WTC11 (cell line): ENCODE measurements at regions not wholly inside any gene's neighbourhood (a gene's known extent, or its start where the extent isn't known, plus 50 kb on each side); places are given as distances from the start of the nearest gene placed in this dataset.

Experiments
- ATAC-seq: fragments of 200-7000 bp; cut with Tn5 transposase; 2 replicates; pipeline ENCODE4 v1.10.0; 2021; ENCODE audit warnings: mild to moderate bottlenecking, moderate library complexity
- CTCF ChIA-PET: fragments of 300-600 bp; sonication (Branson Sonifier 250); formaldehyde crosslinking; loops from one replicate; lab custom pipeline; 2021; ENCODE audit warnings: antibody characterized with exemption; lab: Charles Lee
- POLR2A ChIA-PET: fragments of 350-600 bp; sonication (Branson Sonifier 250); formaldehyde crosslinking; loops from one replicate; lab custom pipeline; 2021; ENCODE audit warnings: antibody characterized with exemption; lab: Charles Lee
- DNase-seq: peaks from one replicate; pipeline ENCODE4 v3.0.0; 2021; ENCODE audit warnings: low spot score
- H3K27ac Mint-ChIP-seq: 2 replicates; pipeline ENCODE4 v1.8.0; 2021; ENCODE audit warnings: mixed read lengths
- H3K27me3 Mint-ChIP-seq: 2 replicates; pipeline ENCODE4 v1.8.0; 2021; ENCODE audit warnings: low read depth, mild to moderate bottlenecking, moderate library complexity, mixed read lengths
- H3K36me3 Mint-ChIP-seq: 2 replicates; pipeline ENCODE4 v1.8.0; 2021; ENCODE audit warnings: mixed read lengths
- H3K4me1 Mint-ChIP-seq: 2 replicates; pipeline ENCODE4 v1.8.0; 2022; ENCODE audit warnings: mixed read lengths
- H3K4me3 Mint-ChIP-seq: 2 replicates; pipeline ENCODE4 v1.8.0; 2021; ENCODE audit warnings: mild to moderate bottlenecking, moderate library complexity, mixed read lengths
- H3K9me3 Mint-ChIP-seq: 2 replicates; pipeline ENCODE4 v1.8.0; 2021; ENCODE audit warnings: mixed read lengths
- ATF2 ChIP-seq: sonication (generic); formaldehyde crosslinking; IDR thresholded peaks from 2 replicates; pipeline ENCODE4 v1.8.1; 2022; ENCODE audit warnings: low read depth, missing genetic modification reagents, borderline replicate concordance
- CREM ChIP-seq: sonication (generic); formaldehyde crosslinking; IDR thresholded peaks from 2 replicates; pipeline ENCODE4 v1.8.1; 2022; ENCODE audit warnings: mild to moderate bottlenecking, missing genetic modification reagents, moderate library complexity
- E2F4 ChIP-seq: sonication (generic); formaldehyde crosslinking; IDR thresholded peaks from 2 replicates; pipeline ENCODE4 v1.8.1; 2022; ENCODE audit warnings: low read depth, mild to moderate bottlenecking, moderate library complexity, missing genetic modification reagents, borderline replicate concordance
- ERG ChIP-seq: fragments of 250-450 bp; sonication (Bioruptor Pico); IDR thresholded peaks from 2 replicates; pipeline ENCODE4 v1.8.0; 2021; ENCODE audit warnings: mild to moderate bottlenecking
- FOXP4 ChIP-seq: sonication (generic); formaldehyde crosslinking; IDR thresholded peaks from 2 replicates; pipeline ENCODE4 v1.8.0; 2022; ENCODE audit warnings: mild to moderate bottlenecking, missing genetic modification reagents
- HMGA2 ChIP-seq: fragments of 250-450 bp; sonication (Bioruptor Pico); IDR thresholded peaks from 2 replicates; pipeline ENCODE4 v1.4.0; 2021; ENCODE audit warnings: mild to moderate bottlenecking, moderate library complexity
- MAX ChIP-seq: sonication (generic); formaldehyde crosslinking; IDR thresholded peaks from 2 replicates; pipeline ENCODE4 v1.8.0; 2022; ENCODE audit warnings: mild to moderate bottlenecking, missing genetic modification reagents
- MLX ChIP-seq: sonication (generic); formaldehyde crosslinking; IDR thresholded peaks from 2 replicates; pipeline ENCODE4 v1.8.1; 2023; ENCODE audit warnings: mild to moderate bottlenecking, missing genetic modification reagents, moderate library complexity
- NR1H2 ChIP-seq: sonication (generic); formaldehyde crosslinking; IDR thresholded peaks from 2 replicates; pipeline ENCODE4 v1.9.0; 2021; ENCODE audit warnings: mild to moderate bottlenecking, moderate library complexity, missing genetic modification reagents
- PREB ChIP-seq: sonication (generic); formaldehyde crosslinking; IDR thresholded peaks from 2 replicates; pipeline ENCODE4 v1.8.1; 2022; ENCODE audit warnings: mild to moderate bottlenecking, missing genetic modification reagents, moderate library complexity, borderline replicate concordance
- RELA ChIP-seq: sonication (generic); formaldehyde crosslinking; IDR thresholded peaks from 2 replicates; pipeline ENCODE4 v1.8.1; 2022; ENCODE audit warnings: missing genetic modification reagents, mild to moderate bottlenecking, borderline replicate concordance
- RORB ChIP-seq: fragments of 250-450 bp; sonication (Bioruptor Pico); IDR thresholded peaks from 2 replicates; pipeline ENCODE4 v1.9.0; 2021; ENCODE audit warnings: mild to moderate bottlenecking
- SP1 ChIP-seq: sonication (generic); formaldehyde crosslinking; conservative IDR thresholded peaks from 2 replicates; pipeline ENCODE4 v1.8.1; 2022; ENCODE audit warnings: missing genetic modification reagents
- TEAD1 ChIP-seq: sonication (generic); formaldehyde crosslinking; IDR thresholded peaks from 2 replicates; pipeline ENCODE4 v1.8.0; 2022; ENCODE audit warnings: mild to moderate bottlenecking, missing genetic modification reagents
- ZBTB21 ChIP-seq: sonication (generic); formaldehyde crosslinking; IDR thresholded peaks from 2 replicates; pipeline ENCODE4 v1.8.1; 2023; ENCODE audit warnings: mild to moderate bottlenecking, missing genetic modification reagents, borderline replicate concordance
- ZNF138 ChIP-seq: sonication (generic); formaldehyde crosslinking; conservative IDR thresholded peaks from 2 replicates; pipeline ENCODE4 v1.8.1; 2022; ENCODE audit warnings: mild to moderate bottlenecking, moderate library complexity, missing genetic modification reagents
- ZNF281 ChIP-seq: sonication (generic); formaldehyde crosslinking; IDR thresholded peaks from 2 replicates; pipeline ENCODE4 v1.8.0; 2023; ENCODE audit warnings: mild to moderate bottlenecking, missing genetic modification reagents
- ZNF423 ChIP-seq: fragments of 250-450 bp; sonication (Bioruptor Pico); IDR thresholded peaks from 2 replicates; pipeline ENCODE4 v2.1.2; 2022; ENCODE audit warnings: mild to moderate bottlenecking, moderate library complexity
- ZNF425 ChIP-seq: fragments of 250-450 bp; sonication (Bioruptor Pico); conservative IDR thresholded peaks from 2 replicates; pipeline ENCODE4 v1.9.0; 2021; ENCODE audit warnings: mild to moderate bottlenecking
- ZNF512 ChIP-seq: sonication (generic); formaldehyde crosslinking; IDR thresholded peaks from 2 replicates; pipeline ENCODE4 v1.8.1; 2022; ENCODE audit warnings: missing genetic modification reagents, borderline replicate concordance

- no peaks in the 10 kb centered on the region for H3K4me1 Mint-ChIP-seq
- peaks cover 5% of the 10 kb centered on the region; the same call in 1 of the 2 replicates for H3K9me3 Mint-ChIP-seq
- CTCF ChIA-PET = interaction anchor here (0.8 to 1.2 kb wide), 3 partner anchors 292 to 563 kb away, joined by 3 to 11 read pairs (median 3); no protein-coding TSS in a partner anchor
- POLR2A ChIA-PET = no interaction called here
- no peak overlapping the region for H3K27ac Mint-ChIP-seq
- H3K36me3 Mint-ChIP-seq = 0 out of 2 replicates have a peak, but pooled peaks cover 4% of the 10 kb centered on the region
- TF ChIP-seq RELA (CRISPR knock-in tag) (no peak), ZNF423 (no peak), ZNF512 (CRISPR knock-in tag) (no peak), MAX (CRISPR knock-in tag) (no peak), PREB (CRISPR knock-in tag) (no peak), ZNF425 (CRISPR knock-in tag) (no peak), TEAD1 (no peak), ZBTB21 (CRISPR knock-in tag) (no peak), ERG (no peak), MLX (CRISPR knock-in tag) (no peak), ATF2 (CRISPR knock-in tag) (no peak), ZNF138 (CRISPR knock-in tag) (no peak), SP1 (CRISPR knock-in tag) (no peak), RORB (CRISPR knock-in tag) (no peak), E2F4 (CRISPR knock-in tag) (no peak), ZNF281 (CRISPR knock-in tag) (no peak), HMGA2 (CRISPR knock-in tag) (no peak), CREM (CRISPR knock-in tag) (no peak), FOXP4 (CRISPR knock-in tag) (no peak), NR1H2 (CRISPR knock-in tag) (no peak)
- TF ChIP-seq, all 79 proteins: peak for 0
- ATAC-seq (no peak), DNase-seq (no peak)
- H3K4me3 Mint-ChIP-seq = no peak overlapping the region
- H3K27me3 Mint-ChIP-seq = 0 out of 2 replicates have a peak, but pooled peaks cover 3% of the 10 kb centered on the region
These were observed 271.4 kb downstream of the TBX15 start for GRCh38 chr1:118716775-118717174.
